ENCODE measurements at regions not wholly inside any gene's neighbourhood (a gene's known extent, or its start where the extent isn't known, plus 50 kb on each side); places are given as distances from the start of the nearest gene placed in this dataset.

DNA sequence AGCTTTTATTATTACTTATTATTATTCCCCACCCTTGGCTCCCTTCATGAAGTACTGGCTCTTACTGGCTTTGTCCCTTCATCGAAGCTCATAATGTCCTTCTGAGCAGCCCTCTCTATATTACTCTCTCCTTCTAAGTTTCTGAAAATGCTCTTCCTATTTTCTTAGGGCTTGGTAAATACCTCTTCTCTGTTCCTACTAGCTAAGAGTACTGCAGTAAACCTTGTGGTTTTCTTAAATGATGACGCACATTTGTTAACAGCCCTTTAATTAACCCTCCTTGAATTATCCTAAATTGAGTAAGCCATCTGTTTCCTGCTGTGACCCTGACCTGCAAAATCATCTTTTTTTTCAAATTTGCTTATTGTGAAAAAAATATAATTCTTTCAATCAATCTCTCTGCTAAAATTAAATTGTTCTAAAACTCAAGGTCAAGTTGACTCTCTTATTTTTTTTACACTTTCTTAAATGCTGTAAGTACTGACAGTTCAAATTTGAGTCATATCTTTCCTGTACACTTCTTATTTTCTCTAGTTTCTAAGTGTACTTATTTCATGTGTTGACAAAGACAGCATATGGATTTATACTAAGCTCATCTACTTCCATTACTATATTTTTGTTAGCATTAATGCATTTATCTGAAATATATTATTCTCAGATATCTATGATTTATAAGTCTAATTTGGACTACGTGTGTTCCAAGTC, 148.9 kb downstream of the ADAM29 start:
- no peak for TF ChIP-seq POLR2A (IDR thresholded peaks at IDR 0.05; ENCODE audit: low read length)
- TF ChIP-seq GATA1 (IDR thresholded peaks at IDR 0.05; ENCODE audit: low read depth, low read length): no peak

Data from erythroblast (primary cell).